ENCODE measurements at regions not wholly inside any gene's neighbourhood (a gene's known extent, or its start where the extent isn't known, plus 50 kb on each side); places are given as distances from the start of the nearest gene placed in this dataset.
A peak's percentile ranks its signal among the peaks of the same experiment; 100 is the strongest.

DNA sequence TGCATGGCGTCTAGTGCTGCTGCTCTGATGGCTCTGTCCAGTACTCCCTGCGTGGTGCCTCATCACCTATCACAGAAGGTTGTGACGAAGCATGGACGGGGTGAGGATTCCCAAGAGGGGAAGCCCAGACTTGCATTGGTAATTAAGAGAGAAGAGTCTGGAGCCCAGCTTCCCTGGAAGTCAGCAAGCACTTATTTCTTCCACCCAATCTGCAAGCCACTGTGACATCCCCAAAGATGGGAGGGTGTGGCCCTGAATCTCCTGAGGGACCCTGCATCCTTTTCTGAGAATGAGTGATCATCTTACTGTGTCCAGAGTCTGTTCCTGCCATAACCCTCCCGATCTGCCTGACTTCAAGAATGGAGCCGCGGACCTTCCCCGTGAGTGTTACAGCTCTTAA is 166.7 kb downstream of the PTPN20 start:
- no peak for DNase-seq

DNA sequence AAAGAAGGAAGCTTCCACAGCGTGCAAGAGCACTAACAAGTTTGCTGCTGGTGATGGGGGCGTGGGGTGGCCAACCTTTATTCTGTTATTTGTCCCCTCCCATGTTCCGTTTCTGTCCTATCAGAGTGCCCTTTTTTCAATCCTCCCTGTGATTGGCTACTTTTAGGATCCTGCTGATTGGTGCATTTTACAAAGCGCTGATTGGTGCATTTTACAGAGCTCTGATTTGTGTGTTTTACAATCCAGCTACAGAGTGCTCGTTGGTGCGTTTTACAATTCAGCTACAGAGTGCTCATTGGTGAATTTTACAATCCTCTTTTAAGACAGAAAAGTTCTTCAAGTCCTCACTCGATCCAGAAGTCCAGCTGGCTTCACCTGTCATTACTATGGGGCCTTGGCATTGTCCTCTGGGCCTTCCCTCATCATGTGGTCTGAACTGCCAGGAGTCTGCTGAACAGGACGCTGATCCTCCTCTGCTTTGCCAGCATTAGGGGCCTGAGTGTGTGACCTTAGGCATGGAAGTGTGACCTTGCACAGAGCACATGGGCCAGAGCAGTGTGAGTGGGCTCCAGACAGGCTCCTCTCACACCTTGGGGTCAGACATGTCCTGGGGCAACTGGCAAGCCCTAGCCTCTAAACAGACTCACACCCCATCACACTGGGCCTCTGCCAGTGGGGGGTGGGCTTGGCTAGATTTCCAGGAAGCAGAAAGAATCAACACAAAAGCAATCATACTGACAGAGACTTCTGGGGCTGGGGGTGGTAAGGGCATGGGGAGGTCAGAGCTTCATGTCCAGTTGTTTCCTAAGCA is 167.4 kb downstream of the PTPN20 start:
- DNase-seq = no peak

DNA sequence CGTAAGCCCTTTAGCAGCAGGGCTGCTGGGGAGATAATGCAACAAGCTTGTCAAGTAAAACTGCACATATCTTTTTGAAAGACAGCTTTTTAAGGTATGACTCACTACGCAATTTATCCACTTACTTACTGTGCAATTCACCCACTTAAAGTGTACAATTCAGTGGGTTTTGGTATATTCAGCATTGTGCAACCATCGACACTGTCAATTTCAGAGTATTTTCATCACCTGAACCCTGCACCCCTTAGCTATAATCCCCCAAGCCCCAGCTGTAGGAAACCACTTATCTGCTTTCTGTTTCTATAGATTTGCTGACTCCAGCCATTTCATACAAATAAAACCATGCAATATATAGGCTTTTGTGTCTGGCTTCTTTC is 168.0 kb downstream of the PTPN20 start:
- no peak for DNase-seq

DNA sequence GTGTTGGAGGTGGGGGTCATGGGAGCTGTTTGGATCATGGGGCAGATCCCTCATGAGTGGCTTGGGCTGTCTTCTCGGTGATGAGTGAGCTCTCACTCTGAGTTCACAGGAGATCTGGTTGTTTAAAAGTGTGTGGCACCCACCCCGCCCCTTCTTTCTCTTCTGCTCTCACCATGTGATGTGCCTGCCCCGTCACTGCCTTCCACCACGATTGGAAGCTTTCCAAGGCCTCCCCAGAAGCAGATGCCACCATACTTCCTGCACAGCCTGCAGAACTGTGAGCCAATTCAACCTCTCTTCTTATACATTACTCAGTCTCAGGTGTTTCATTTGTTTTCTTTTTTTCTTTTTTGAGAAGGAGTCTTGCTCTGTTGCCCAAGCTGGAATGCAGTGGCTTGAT is 170.0 kb downstream of the PTPN20 start:
- no peak for DNase-seq

DNA sequence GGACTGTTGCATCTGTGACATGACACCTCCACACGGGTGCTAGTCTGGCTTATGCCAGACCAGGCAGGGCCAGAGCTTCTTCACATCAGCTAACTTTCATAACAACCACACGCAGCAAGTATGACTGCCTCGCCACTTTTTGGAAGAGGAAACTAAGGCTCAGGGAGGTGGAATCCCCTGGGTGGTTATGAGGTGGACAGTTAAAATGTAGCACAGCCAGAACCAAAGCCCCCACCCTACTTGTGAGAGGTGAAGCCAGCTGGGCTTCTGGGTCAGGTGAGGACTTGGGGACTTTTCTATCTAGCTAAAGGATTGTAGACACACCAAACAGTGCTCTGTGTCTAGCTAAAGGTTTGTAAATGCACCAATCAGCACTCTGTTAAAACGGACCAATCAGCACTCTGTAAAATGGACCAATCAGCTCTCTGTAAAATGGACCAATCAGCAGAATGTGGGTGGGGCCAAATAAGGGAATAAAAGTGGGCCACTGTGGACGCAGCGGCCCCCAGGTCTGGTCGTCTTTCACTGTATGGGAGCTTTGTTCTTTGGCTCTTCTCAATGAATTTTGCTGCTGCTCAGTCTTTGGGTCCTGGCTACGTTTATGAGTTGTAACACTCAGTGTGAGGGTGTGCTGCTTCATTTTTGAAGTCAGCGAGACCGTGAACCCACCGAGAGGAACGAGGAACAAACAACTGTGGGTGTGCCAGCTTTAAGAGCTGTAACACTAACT is 171.0 kb downstream of the PTPN20 start:
- DNase-seq = no peak

DNA sequence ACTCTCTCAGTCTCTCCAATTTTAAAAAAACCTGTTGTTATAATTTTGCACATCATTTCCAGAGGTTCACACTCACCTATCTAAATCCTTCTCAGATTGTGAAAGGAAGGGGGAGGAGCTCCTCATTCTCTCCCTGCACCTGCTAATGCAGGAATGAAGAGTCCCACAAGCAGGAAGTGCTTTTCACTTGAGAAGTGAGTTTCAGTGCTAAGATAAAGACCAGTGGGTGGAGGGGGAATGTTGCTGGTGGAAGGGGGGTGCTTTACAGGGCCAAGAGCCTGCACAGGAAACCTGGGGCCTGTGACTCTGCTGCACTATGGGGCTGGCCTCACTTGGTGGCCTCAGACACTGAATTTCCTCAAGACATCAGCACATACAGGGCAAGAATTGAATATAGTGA is 176.4 kb downstream of the PTPN20 start:
- DNase-seq = no peak

DNA sequence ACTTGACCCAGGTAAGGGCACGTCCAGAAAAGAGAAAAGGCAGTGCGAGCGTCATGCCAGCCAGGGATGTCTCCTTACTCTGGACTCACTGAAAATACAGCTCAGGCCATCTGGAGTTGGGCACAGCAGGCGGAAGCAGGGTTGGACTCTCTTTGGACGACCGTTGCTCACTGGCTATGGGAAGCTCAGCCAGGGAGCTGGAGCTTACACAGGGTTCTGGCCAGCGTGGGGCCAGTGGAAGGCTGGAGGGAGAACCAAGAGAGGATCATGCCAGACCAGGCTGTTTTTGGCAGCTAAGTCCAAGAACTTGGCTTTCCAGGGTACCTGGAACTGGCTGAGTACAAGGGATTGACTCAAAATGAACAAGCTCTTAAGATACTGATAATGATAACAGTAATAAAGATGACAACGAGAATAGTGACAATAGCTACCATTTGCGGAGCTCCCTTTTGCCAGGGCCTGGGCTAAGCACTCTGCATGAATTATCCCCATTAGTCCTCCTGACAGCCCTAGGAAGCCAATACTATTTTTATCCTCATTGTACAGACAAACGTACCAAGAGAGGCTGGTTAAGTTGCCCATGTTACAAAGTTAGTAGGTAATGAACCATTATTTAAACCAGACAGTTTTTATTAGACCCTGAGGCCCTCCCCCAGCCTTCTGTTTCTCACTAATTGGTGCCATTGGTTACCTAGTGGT is 177.6 kb downstream of the PTPN20 start:
- no peak for DNase-seq

DNA sequence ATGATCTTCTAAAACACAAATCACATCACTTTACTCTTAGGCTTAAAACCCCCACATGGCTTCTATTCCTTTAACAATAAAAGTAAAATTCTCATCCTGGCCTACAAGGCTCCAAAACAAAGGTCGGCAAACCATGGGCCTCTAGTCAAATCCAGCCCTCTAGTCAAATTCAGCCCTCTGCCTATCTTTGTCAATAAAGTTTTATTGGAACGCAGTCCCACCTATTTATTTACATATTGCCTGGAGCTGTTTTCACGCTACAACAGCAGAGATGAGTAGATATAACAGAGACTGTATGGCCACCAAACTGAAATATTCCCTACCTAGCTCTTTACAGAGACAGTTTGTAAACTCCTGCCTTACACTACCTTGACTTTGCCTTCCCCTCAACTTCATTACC is 178.8 kb downstream of the PTPN20 start:
- DNase-seq = no peak

DNA sequence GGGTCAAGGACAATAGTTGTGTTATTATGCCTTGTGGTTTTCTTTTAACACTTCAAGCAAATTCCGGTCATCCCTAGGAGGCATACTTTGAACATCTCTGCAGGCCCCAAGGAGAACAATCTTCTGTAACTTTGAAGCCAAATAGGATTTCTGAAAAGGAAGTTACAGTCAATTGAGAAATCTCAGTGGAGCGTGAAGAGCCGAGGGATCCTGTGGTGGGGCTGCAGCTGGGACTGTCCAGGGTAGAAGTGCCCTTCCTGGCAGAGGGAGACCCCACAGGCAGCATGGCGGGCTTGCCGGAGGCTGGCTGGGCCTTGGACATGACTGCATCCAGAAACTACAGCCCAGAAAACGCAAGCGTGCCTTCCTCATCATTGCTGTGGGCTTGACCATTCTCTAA is 179.7 kb downstream of the PTPN20 start:
- DNase-seq = no peak

DNA sequence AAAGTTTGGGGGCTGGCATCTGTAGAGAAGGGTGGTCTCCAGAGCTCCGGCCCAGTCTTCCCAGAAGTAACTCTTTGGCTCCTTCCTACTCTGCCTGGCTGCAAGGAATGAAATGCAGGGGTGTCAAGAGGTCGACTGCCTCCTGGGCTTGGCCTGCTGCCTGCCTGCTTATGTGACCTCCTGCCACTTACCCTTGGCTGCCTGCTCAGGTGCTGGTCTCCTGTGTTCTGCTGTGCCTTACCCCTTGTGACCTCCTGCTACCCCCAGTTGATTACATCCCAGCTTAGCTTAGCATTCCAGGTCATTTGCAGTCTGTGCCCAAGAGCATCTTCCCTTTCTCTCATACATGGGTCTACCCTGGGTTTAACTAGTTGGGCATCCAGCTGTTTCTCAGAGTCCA is 180.2 kb downstream of the PTPN20 start:
- DNase-seq = no peak

DNA sequence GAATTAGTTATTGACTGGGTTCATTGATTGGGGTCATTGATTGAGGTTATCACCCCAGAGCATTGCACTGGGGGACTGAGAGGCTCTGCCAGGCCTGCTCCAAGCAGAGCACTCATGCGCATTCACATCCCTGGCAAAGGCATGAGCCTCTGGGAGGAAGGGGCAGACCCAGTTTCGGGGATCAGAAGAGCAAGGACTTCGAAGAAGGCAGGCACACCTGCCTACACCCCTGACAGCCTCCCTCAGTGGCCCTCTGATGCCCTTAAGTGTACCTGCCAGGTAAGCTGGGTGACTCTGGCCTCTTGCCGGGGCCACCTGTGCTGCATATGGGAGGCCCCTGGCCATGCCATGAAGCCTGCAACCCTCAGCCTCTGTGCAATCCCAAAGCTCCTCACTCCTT is 181.1 kb downstream of the PTPN20 start:
- no peak for DNase-seq

DNA sequence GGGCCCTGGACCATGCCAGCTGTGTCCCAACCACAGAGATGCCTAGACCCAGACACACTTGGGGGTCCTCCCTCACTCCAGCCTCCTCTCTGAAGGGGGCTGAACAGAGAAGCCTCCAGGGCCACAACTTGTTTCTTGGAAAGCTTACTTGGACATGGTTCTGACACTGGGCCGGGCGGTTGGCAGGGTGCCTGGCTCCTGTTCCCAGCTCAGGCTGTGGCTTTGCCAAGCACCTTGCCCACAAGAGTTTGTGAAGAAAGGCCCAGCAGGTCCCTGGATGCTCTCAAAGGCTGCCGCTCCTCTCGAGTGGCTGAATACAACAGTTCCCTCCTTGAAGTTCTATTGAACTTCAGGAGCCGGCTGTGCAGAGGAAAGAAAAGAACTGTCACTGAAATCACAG is 181.6 kb downstream of the PTPN20 start:
- DNase-seq = no peak

DNA sequence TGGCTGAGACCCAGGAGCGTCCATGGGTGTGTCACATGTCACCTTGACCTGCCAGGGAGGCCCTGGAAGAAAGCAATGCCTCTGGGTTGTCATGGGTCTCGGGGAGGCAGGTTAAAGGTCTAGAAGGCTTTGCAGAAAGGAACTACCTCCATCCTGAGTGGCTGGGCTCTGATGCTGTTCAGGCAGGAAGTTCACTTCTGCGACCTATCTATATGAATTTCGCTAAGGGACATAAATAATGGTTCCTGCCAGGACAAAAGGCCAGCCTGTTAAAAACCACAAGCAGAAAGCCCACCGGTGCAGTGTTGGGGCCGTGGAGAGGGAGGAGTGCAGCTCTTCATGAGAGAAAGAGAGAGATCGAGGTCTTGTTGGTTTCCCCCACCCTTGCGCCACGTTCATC is 182.9 kb downstream of the PTPN20 start:
- no peak for DNase-seq

DNA sequence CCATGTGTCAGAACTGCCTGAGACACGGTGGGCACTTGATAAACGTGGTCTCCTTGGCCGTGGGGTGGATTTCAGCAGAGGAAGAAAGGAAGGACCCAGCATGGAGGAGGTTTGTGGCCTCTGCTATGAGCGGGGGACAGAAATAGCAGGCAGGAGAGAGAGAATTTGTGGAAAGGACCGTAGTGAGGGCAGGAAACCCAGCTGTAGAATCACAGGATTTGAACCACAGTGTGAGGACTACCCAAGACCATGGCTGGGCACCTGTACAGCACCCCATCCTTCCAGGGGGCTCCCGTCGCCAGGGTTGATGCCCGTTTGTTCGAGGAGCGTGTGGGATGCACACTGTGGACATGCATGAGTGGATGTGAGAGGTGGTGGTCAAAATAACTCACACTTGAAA is 183.4 kb downstream of the PTPN20 start:
- DNase-seq = no peak

DNA sequence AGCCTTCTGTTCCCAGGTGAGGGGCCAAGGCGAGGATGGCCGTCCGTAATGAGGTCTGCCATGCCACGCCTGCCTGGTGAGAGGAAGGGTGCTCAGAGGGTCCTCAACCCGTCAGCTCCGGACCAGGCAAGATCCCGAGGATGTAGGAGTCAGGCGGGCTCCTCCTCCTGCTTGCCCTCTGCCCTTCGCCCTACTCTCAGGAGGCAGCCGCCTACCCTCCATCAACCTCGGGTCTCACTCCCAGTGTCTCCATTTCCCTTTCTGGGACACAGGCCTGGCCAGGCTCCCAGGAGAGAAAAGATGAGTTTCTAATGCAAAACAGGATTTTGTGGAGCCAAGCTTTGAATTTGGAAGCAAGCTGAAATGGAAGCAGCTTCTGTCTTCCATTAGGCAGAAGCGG is 184.0 kb downstream of the PTPN20 start:
- no peak for DNase-seq

DNA sequence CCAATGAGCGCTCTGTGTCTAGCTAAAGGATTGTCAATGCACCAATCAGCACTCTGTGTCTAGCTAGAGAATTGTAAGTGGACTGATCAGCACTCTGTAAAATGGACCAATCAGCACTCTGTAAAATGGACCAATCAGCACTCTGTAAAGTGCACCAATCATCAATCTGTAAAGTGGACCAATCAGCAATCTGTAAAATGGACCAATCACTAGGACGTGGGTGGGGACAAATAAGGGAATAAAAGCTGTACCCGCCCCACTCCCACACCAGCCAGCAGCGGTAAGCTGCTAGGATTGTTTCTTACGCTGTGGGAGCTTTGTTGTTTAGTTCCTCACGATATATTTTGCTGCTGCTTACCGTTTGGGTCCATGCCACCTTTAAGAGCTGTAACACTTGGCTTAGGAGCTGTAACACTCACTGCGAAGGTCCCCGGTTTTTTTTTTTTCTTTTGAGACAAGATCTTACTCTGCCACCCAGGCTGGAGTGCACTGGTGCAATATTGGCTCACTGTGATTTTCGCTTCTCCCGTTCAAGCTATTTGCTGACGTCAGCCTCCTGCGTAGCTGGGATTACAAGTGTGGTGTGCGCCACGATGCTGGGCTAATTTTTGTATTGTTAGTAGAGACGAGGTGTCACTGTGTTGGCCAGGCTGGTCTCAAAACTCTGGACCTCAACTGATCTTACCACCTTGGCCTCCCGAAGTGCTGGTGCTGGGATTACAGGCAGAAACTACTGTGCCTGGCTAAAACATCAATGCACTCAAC is 184.8 kb downstream of the PTPN20 start:
- DNase-seq = no peak

DNA sequence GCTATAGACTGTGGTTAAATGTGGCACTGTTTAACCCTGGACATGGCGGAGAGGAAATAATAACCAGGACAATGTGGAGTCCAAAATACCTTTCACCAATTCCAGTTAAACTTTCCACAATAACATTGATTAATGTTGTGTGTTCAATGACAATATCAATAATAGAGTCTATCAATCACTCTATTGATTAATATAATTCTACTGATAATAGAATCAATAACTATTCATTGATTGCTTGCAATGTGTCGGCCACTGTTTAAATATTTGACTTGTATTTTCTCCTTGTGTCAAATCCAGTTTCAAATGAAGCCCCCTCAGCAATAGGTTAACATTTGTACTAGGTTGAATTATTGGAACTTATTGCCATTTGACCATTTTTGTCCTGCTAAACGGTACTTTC is 187.0 kb downstream of the PTPN20 start:
- no peak for DNase-seq

DNA sequence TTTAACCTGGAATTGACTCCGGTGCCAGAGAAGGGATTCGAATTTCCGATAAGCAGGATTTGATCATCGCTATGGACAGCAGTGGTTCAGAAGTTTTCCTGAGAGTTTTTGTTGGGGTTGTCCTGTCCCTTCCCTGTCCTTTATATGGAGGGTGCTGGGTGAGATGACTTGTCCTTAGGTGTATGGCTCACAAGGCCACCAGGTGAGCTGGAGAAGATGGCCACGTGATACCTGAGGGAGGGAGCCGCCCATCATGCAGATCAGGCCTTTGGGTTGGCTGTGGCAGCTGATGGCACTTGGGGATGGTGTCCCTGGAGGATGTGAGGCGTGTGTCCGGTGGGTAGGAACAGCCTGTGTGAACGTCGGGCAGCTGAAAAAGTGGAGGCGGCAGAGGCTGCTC is 187.7 kb downstream of the PTPN20 start:
- no peak for DNase-seq

DNA sequence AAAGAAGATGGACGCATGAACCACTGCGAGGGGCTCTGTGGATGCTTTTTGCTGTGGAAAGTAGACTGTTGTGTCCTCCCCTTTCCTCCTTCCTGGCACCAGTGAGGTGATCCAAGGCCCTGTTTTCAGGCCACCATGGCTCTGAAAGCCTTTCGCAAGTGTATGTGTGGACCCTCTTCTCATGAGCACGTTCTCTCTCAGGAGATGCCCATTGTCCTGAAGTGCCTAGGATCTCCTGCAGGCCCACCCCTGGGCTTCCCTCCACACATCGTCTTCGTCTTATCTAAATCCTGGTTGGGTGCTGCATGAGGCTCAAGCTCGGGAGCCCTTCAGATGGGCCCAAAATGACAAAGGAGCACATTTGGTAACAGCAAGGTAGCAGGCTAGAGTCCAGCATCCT is 188.2 kb downstream of the PTPN20 start:
- DNase-seq = no peak

DNA sequence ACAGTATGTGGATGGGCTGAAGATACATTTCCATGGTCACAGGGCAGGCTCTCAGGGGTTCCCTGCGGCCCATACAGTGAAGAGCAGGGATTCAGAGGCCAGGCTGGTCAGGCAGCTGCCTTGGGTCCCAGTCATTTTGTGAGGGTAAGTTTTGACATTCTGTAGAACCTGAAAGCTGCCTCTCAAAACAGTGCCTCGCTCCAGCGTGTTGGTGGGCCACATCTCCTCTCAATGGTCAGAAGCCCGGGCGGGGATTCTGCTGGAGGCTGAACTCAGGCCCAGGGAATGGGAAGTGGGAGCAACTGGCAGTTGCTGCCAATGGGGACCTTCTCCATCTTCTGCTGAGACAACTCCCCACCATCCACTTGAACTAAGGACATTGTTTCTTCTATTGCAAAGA is 190.0 kb downstream of the PTPN20 start:
- DNase-seq = no peak

DNA sequence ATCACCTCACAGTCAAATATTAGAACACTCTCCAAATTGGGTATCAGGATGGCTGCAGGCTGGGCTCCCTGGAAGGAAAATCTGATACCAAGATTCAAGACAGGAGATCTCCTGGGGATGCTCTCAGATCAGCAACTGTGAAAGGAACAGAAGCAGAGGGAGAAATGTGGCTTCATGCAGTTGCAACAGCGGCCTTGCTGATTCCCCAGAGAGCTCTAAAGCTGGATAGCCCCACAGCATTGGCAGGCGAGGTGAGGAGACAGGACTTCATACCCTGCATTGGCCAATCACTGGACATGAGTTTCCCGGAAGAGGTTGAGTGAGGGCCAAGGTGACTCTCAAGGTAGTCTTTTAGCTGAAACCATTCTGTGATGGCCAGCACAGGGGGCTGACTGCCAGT is 190.6 kb downstream of the PTPN20 start:
- DNase-seq = no peak

DNA sequence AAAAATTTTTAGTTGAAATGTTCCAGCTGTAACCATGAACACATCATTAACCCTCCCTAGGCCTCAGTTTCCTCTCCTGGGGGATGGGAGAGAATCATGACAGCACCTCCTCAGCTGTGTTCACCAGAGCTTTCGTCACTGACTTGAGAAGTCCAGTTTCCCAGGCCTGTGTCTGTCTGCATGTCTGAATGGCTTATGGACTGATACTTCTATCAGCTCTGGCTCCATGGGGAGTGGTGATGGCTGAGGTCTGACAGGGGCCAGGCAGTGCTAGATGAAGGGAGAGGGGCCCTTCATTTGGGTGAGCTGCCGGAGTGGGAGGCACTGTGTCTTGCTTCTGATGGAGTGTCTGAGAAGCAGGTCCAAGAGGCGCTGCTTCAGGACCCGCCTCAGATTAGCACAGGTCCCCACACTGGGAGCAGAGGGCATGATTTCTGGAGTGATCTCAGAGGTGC is 192.9 kb downstream of the PTPN20 start:
- peak in 1 of 3 donors; percentile 31 for DNase-seq
